Peyer's patch (tissue), 4 donors: ENCODE measurements at regions not wholly inside any gene's neighbourhood (a gene's known extent, or its start where the extent isn't known, plus 50 kb on each side); places are given as distances from the start of the nearest gene placed in this dataset.

Experiments used
- POLR2A ChIP-seq, 2 donors: fragments of 450-650 bp; IDR thresholded peaks; one replicate each; pipeline ENCODE4 v1.5.1; 2017; ENCODE audit warnings: antibody characterized with exemption in 2 of 2, mild to moderate bottlenecking in 2 of 2, moderate library complexity in 2 of 2
- TF ChIP-seq, protein P1 (sequence below), 6 experiments: fragments of 450-650 bp in 4 of 6; fragments of 200-600 bp in 2 of 6; sonication (generic) in 1 of 6; IDR thresholded peaks; one replicate each; pipeline ENCODE4 v1.5.1; 2017 to 2019; ENCODE audit warnings: antibody characterized with exemption in 6 of 6, mild to moderate bottlenecking in 3 of 6, moderate library complexity in 1 of 6

DNA sequence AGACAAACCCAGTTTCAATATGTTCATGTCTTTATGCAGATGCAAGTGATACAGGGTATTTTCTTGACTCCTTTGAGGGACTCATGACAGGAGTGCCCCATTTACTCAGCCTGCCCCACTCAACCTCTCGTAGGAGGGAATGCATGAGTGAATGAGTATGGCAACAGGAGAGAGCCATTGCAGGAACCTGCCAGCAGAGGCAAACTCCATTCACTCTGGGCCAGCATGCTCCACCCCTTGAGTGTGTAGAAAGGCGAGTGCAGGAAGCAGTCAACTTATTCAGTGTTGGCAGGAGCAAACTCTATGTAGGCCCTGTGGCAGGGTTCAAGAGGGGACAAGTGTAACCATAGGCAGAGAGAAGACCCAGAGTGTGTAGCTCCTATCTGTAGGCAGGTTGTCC, 1526.3 kb downstream of the PLA2G4A start:
- TF ChIP-seq, protein P1, sequence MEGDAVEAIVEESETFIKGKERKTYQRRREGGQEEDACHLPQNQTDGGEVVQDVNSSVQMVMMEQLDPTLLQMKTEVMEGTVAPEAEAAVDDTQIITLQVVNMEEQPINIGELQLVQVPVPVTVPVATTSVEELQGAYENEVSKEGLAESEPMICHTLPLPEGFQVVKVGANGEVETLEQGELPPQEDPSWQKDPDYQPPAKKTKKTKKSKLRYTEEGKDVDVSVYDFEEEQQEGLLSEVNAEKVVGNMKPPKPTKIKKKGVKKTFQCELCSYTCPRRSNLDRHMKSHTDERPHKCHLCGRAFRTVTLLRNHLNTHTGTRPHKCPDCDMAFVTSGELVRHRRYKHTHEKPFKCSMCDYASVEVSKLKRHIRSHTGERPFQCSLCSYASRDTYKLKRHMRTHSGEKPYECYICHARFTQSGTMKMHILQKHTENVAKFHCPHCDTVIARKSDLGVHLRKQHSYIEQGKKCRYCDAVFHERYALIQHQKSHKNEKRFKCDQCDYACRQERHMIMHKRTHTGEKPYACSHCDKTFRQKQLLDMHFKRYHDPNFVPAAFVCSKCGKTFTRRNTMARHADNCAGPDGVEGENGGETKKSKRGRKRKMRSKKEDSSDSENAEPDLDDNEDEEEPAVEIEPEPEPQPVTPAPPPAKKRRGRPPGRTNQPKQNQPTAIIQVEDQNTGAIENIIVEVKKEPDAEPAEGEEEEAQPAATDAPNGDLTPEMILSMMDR (IDR thresholded peaks at IDR 0.05) = no peak
- TF ChIP-seq POLR2A (IDR thresholded peaks at IDR 0.05) = no peak
